Endothelial cell (in vitro differentiated cells): ENCODE measurements at regions not wholly inside any gene's neighbourhood (a gene's known extent, or its start where the extent isn't known, plus 50 kb on each side); places are given as distances from the start of the nearest gene placed in this dataset.

Source experiments
- DNase-seq: peaks from one replicate; pipeline ENCODE4 v3.0.0; 2021; ENCODE audit warnings: low spot score
- H3K27ac Mint-ChIP-seq: one replicate; pipeline ENCODE4 v1.8.0; 2021; ENCODE audit warnings: mixed read lengths, inconsistent platforms; ENCODE audit not compliant: unreplicated experiment
- H3K27me3 Mint-ChIP-seq: one replicate; pipeline ENCODE4 v1.8.0; 2021; ENCODE audit warnings: mild to moderate bottlenecking, moderate library complexity, mixed read lengths, inconsistent platforms; ENCODE audit not compliant: unreplicated experiment
- H3K36me3 Mint-ChIP-seq: one replicate; pipeline ENCODE4 v1.8.0; 2021; ENCODE audit warnings: mild to moderate bottlenecking, low read depth, mixed read lengths, inconsistent platforms; ENCODE audit not compliant: unreplicated experiment
- H3K4me1 Mint-ChIP-seq: one replicate; pipeline ENCODE4 v1.8.0; 2021; ENCODE audit warnings: mild to moderate bottlenecking, mixed read lengths, inconsistent platforms; ENCODE audit not compliant: unreplicated experiment
- H3K4me3 Mint-ChIP-seq: one replicate; pipeline ENCODE4 v1.8.0; 2021; ENCODE audit warnings: mild to moderate bottlenecking, mixed read lengths, inconsistent platforms; ENCODE audit not compliant: unreplicated experiment
- H3K9me3 Mint-ChIP-seq: one replicate; pipeline ENCODE4 v1.8.0; 2021; ENCODE audit warnings: mixed read lengths, inconsistent platforms; ENCODE audit not compliant: unreplicated experiment
- CTCF ChIP-seq: fragments of 200-600 bp; sonication (generic); IDR thresholded peaks from one replicate; pipeline ENCODE4 v1.5.0; 2021; ENCODE audit warnings: antibody characterized with exemption; ENCODE audit not compliant: unreplicated experiment

- H3K4me3 Mint-ChIP-seq: no peak overlapping the region
- H3K9me3 Mint-ChIP-seq: no peaks in the 10 kb centered on the region
- no peak overlapping the region for H3K27ac Mint-ChIP-seq
- DNase-seq: no peak
- no peaks in the 10 kb centered on the region for H3K4me1 Mint-ChIP-seq
- no peak for TF ChIP-seq CTCF
- no peaks in the 10 kb centered on the region for H3K27me3 Mint-ChIP-seq
- H3K36me3 Mint-ChIP-seq: no peaks in the 10 kb centered on the region
Measured at GRCh38 chr13:33730619-33731018, 87.3 kb upstream of the RFC3 start.

DNA sequence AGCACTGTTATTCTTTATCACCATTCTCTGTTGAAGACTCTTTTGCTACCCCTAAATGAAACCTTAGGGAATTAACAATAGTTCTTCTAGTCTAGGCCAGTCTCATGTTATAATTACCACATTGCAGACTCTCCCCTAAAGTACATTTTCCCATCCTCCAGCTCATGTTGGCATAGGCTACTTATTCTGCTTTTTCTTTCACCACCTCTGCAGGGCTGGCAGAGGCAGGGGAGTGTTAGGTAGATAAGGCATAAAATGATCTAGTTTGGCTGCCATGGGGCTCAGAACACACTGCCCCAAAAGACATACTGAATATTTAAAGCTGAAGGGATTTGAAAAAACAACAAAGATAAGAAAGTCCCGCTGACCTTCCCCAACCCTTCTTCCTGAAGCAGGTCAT, 82.7 kb upstream of the RFC3 start:
- TF ChIP-seq CTCF: no peak
- H3K27ac Mint-ChIP-seq: no peak overlapping the region
- no peak for DNase-seq
- H3K4me3 Mint-ChIP-seq: no peak overlapping the region
- peaks cover 5% of the 10 kb centered on the region for H3K27me3 Mint-ChIP-seq
- H3K4me1 Mint-ChIP-seq: no peaks in the 10 kb centered on the region
- H3K36me3 Mint-ChIP-seq: no peaks in the 10 kb centered on the region
- H3K9me3 Mint-ChIP-seq: no peaks in the 10 kb centered on the region

GRCh38 chr13:33739254-33739653, 78.7 kb upstream of the RFC3 start:
- Mint-ChIP-seq H3K4me1 (peaks cover 3% of the 10 kb centered on the region), H3K27me3 (peaks cover 5% of the 10 kb centered on the region), H3K36me3 (no peaks in the 10 kb centered on the region), H3K27ac (no peak overlapping the region), H3K9me3 (no peaks in the 10 kb centered on the region), H3K4me3 (no peak overlapping the region)
- DNase-seq: no peak
- TF ChIP-seq CTCF: no peak

DNA sequence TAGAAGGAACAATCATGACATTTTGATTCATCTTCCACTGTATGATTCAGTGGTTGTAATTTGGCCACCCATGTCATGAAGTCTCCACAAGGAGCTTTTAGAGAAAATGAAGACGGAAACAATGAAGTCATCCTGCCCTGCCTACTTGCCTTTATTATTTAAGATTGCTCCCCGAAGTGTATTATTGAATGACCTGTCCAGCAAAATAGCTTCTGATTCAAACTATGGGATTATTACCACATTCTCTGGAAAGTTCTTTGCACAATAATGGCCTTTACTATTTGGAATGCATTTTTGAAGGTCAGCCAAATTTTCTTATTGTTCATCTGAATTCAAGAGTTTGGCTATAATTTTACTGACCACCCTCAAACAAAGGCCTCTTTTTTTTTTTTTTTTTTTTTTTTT, 77.8 kb upstream of the RFC3 start:
- no peak for DNase-seq
- H3K4me3 Mint-ChIP-seq: no peak overlapping the region
- H3K27me3 Mint-ChIP-seq: peaks cover 5% of the 10 kb centered on the region
- no peak for TF ChIP-seq CTCF
- H3K4me1 Mint-ChIP-seq: peaks cover 5% of the 10 kb centered on the region
- H3K9me3 Mint-ChIP-seq: no peaks in the 10 kb centered on the region
- H3K36me3 Mint-ChIP-seq: no peaks in the 10 kb centered on the region
- H3K27ac Mint-ChIP-seq: no peak overlapping the region

DNA sequence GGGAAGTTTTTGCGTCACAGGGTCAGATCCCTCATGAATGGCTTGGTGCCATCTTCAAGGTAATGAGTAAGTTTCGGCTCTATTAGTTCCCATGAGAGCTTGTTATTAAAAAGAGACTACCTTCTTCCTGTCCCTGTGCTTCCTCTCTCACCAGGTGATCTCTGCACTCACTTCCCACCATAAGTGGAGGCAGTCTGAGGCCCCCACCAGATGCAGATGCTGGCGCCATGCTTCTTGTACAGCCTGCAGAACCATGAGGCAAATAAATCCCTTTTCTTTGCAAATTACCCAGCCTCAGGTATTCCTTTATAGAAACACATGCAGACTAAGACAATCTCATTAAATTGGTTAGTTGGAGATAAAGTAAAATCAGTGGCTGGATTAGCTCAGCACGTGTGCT, 75.6 kb upstream of the RFC3 start:
- Mint-ChIP-seq H3K4me3 (no peak overlapping the region), H3K27ac (no peak overlapping the region), H3K27me3 (no peaks in the 10 kb centered on the region), H3K36me3 (no peaks in the 10 kb centered on the region), H3K9me3 (no peaks in the 10 kb centered on the region), H3K4me1 (peaks cover 5% of the 10 kb centered on the region)
- DNase-seq: no peak
- no peak for TF ChIP-seq CTCF
